HepG2 (cell line): ENCODE measurements at regions not wholly inside any gene's neighbourhood (a gene's known extent, or its start where the extent isn't known, plus 50 kb on each side); places are given as distances from the start of the nearest gene placed in this dataset.

Experiments
- ATAC-seq: fragments of 200-7000 bp; cut with Tn5 transposase; 3 replicates; pipeline ENCODE4 v1.9.1; 2020; ENCODE audit warnings: mild to moderate bottlenecking, moderate library complexity
- BruUV-seq: library from RNA; stranded (reverse); fragments of 400-500 nt; replicated peaks from 2 replicates; lab custom pipeline; 2021; lab: Mats Ljungman, UMichigan
- CTCF ChIA-PET: fragments of 300-600 bp; formaldehyde crosslinking; extraction: SDS; loops from one replicate; lab custom pipeline; 2021; ENCODE audit warnings: low total read pairs, inconsistent platforms, low intra/inter-chr PET ratio; lab: Yijun Ruan, JAX
- POLR2A ChIA-PET: fragments of 350-600 bp; sonication (Branson Sonifier 250); formaldehyde crosslinking; loops from one replicate; lab custom pipeline; 2020; ENCODE audit warnings: antibody characterized with exemption, inconsistent platforms; lab: Yijun Ruan, JAX
- DNase-seq: peaks from one replicate; pipeline ENCODE4 v3.0.0-alpha.2; 2015; ENCODE audit warnings: low spot score
- FAIRE-seq: peaks from 3 replicates; lab custom pipeline; 2011; peaks lifted over from hg19 to GRCh38; lab: Jason Lieb, UNC
- H2AFZ ChIP-seq: one replicate; pipeline ENCODE4 v1.6.1; 2011; ENCODE audit warnings: low read length, inconsistent platforms
- H3K27ac ChIP-seq: fragments of 300-600 bp; 3 replicates; pipeline ENCODE4 v1.8.0; 2011; ENCODE audit warnings: mixed run types, mild to moderate bottlenecking, mixed read lengths, low read length, inconsistent platforms; ENCODE audit not compliant: insufficient read depth; ENCODE audit errors: extremely low read length
- H3K27me3 ChIP-seq, 2 experiments: fragments of 200-600 bp in 1 of 2; 2 replicates in 1 of 2; 3 replicates in 1 of 2; pipeline versions ENCODE4 v1.6.0 to v1.8.0; 2011; ENCODE audit warnings: low read length in 2 of 2, mild to moderate bottlenecking in 2 of 2, moderate library complexity in 2 of 2, inconsistent platforms in 1 of 2; ENCODE audit not compliant: insufficient read depth in 2 of 2, control insufficient read depth in 1 of 2
- H3K36me3 ChIP-seq, 2 experiments: fragments of 200-600 bp in 1 of 2; replicated peaks in 1 of 2; 2 replicates in 1 of 2; 3 replicates in 1 of 2; pipeline versions ENCODE4 v1.5.1 to v1.8.0; 2011; ENCODE audit warnings: low read length in 2 of 2, inconsistent platforms in 1 of 2; ENCODE audit not compliant: insufficient read depth in 2 of 2, control insufficient read depth in 1 of 2
- H3K4me1 ChIP-seq: 2 replicates; pipeline ENCODE4 v1.5.1; 2012; ENCODE audit warnings: low read length, inconsistent platforms; ENCODE audit not compliant: insufficient read depth
- H3K4me2 ChIP-seq: 2 replicates; pipeline ENCODE4 v1.6.0; 2011; ENCODE audit warnings: low read depth, low read length, inconsistent platforms
- H3K4me3 ChIP-seq, 3 experiments: fragments of 200-600 bp in 1 of 3; sonication (generic), shearing (Covaris generic) in 1 of 3; replicated peaks in 1 of 3; 2 replicates each; pipeline ENCODE4 v1.5.1; 2011 to 2016; ENCODE audit warnings: low read length in 3 of 3, inconsistent platforms in 2 of 3, low read depth in 2 of 3, mild to moderate bottlenecking in 2 of 3, control low read depth in 1 of 3, mixed read lengths in 1 of 3; ENCODE audit not compliant: insufficient read depth in 1 of 3
- H3K79me2 ChIP-seq: one replicate; pipeline ENCODE4 v1.6.1; 2011; ENCODE audit warnings: low read length, inconsistent platforms; ENCODE audit not compliant: insufficient read depth
- H3K9ac ChIP-seq: 2 replicates; pipeline ENCODE4 v1.6.0; 2011; ENCODE audit warnings: mild to moderate bottlenecking, low read depth, low read length, inconsistent platforms; ENCODE audit not compliant: insufficient read depth
- H3K9me3 ChIP-seq: 2 replicates; pipeline ENCODE4 v1.5.1; 2012; ENCODE audit warnings: mild to moderate bottlenecking, low read length
- H4K20me1 ChIP-seq: 2 replicates; pipeline ENCODE4 v1.6.0; 2011; ENCODE audit warnings: inconsistent platforms, mild to moderate bottlenecking, low read length, moderate library complexity; ENCODE audit not compliant: insufficient read depth
- MAFK ChIP-seq, 2 experiments: IDR thresholded peaks in 1 of 2; conservative IDR thresholded peaks in 1 of 2; 2 replicates each; pipeline ENCODE4 v1.6.1; 2011; ENCODE audit warnings: improper control_type of control experiment in 2 of 2, low read length in 2 of 2
- NCOR1 ChIP-seq: fragments of 200-600 bp; sonication (generic); IDR thresholded peaks from 2 replicates; pipeline ENCODE4 v1.7.0; 2017; ENCODE audit warnings: antibody characterized with exemption, low read length, borderline replicate concordance
- SOX5 ChIP-seq: IDR thresholded peaks from 2 replicates; pipeline ENCODE4 v1.6.1; 2016; ENCODE audit warnings: borderline replicate concordance
- SP140L ChIP-seq: sonication (generic); formaldehyde crosslinking; IDR thresholded peaks from 2 replicates; pipeline ENCODE4 v1.4.0; 2020; ENCODE audit warnings: missing genetic modification reagents, borderline replicate concordance
- STAT6 ChIP-seq: sonication (generic); formaldehyde crosslinking; IDR thresholded peaks from 2 replicates; pipeline ENCODE4 v1.4.0; 2020; ENCODE audit warnings: missing genetic modification reagents, mild to moderate bottlenecking, borderline replicate concordance
- TMF1 ChIP-seq: sonication (generic); formaldehyde crosslinking; IDR thresholded peaks from 2 replicates; pipeline ENCODE4 v1.8.1; 2022; ENCODE audit warnings: low read depth, missing genetic modification reagents
- YEATS2 ChIP-seq: sonication (generic); formaldehyde crosslinking; IDR thresholded peaks from 2 replicates; pipeline ENCODE4 v1.4.0; 2020; ENCODE audit warnings: missing genetic modification reagents, borderline replicate concordance
- ZNF331 ChIP-seq: sonication (generic); formaldehyde crosslinking; IDR thresholded peaks from 2 replicates; pipeline ENCODE4 v1.4.0; 2020; ENCODE audit warnings: missing genetic modification reagents
- ZNF414 ChIP-seq: sonication (generic); formaldehyde crosslinking; IDR thresholded peaks from 2 replicates; pipeline ENCODE4 v1.5.0; 2020; ENCODE audit warnings: missing genetic modification reagents
- in situ Hi-C: cut with HindIII; loops from 2 replicates; pipeline ENCODE4 v1.10.0; 2017; ENCODE audit warnings: low pct_unique_long_range_greater_than_20kb; ENCODE audit not compliant: extremely low pct_ligation_motif_present
- intact Hi-C: fragments of 100-400 bp; cut with micrococcal nuclease; formaldehyde crosslinking; loops from one replicate; pipeline ENCODE4 v1.10.0; 2022; ENCODE audit not compliant: unreplicated experiment
- TF ChIP-seq, protein P1 (sequence below): sonication (generic); formaldehyde crosslinking; IDR thresholded peaks from 2 replicates; pipeline ENCODE4 v1.8.1; 2023; ENCODE audit warnings: mild to moderate bottlenecking, missing genetic modification reagents, borderline replicate concordance
- TF ChIP-seq, protein P2 (sequence below), 2 experiments: sonication (generic) in 1 of 2; formaldehyde crosslinking in 1 of 2; IDR thresholded peaks; 2 replicates each; pipeline versions ENCODE4 v1.5.1 to v1.6.1; 2011 to 2020; ENCODE audit warnings: borderline replicate concordance in 1 of 2, low read depth in 1 of 2, low read length in 1 of 2, mild to moderate bottlenecking in 1 of 2, missing genetic modification reagents in 1 of 2, moderate library complexity in 1 of 2

- ATAC-seq (no peak), FAIRE-seq (no peak), DNase-seq (no peak)
- Histone ChIP-seq H3K79me2 (no peaks in the 10 kb centered on the region), H3K4me2 (no peak overlapping the region), H3K9me3 (peaks cover 75% of the 10 kb centered on the region), H3K9ac (no peak overlapping the region), H3K27ac (no peak overlapping the region), H3K4me1 (no peaks in the 10 kb centered on the region), H3K27me3 (no peaks in the 10 kb centered on the region), H3K4me3 (no peak overlapping the region), H3K36me3 (no peaks in the 10 kb centered on the region), H4K20me1 (no peaks in the 10 kb centered on the region), H2AFZ (no peak overlapping the region)
- intact Hi-C loops: no loop called here
- TF ChIP-seq, protein P1, sequence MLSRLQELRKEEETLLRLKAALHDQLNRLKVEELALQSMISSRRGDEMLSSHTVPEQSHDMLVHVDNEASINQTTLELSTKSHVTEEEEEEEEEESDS (CRISPR knock-in tag): no peak
- TF ChIP-seq SP140L (CRISPR knock-in tag): no peak
- TF ChIP-seq ZNF331 (CRISPR knock-in tag): no peak
- no peak for TF ChIP-seq TMF1 (CRISPR knock-in tag)
- TF ChIP-seq, protein P2, sequence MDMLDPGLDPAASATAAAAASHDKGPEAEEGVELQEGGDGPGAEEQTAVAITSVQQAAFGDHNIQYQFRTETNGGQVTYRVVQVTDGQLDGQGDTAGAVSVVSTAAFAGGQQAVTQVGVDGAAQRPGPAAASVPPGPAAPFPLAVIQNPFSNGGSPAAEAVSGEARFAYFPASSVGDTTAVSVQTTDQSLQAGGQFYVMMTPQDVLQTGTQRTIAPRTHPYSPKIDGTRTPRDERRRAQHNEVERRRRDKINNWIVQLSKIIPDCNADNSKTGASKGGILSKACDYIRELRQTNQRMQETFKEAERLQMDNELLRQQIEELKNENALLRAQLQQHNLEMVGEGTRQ (IDR thresholded peaks at IDR 0.05; ENCODE audit: low read depth, low read length): no peak
- TF ChIP-seq, protein P2 (CRISPR knock-in tag; IDR thresholded peaks at IDR 0.05; ENCODE audit: borderline replicate concordance): no peak
- no peak for TF ChIP-seq ZNF414 (CRISPR knock-in tag)
- no peak for TF ChIP-seq MAFK (conservative IDR thresholded peaks at IDR 0.05 in 1 of 2, IDR thresholded peaks at IDR 0.05 in 1 of 2; ENCODE audit: low read length in 2 of 2)
- TF ChIP-seq SOX5 (CRISPR knock-in tag): no peak
- no peak for TF ChIP-seq STAT6
- TF ChIP-seq YEATS2 (CRISPR knock-in tag): no peak
- TF ChIP-seq NCOR1: no peak
- in situ Hi-C loops: no loop called here
- CTCF ChIA-PET: no interaction called here
- POLR2A ChIA-PET: no interaction called here
- no TSS peak for BruUV-seq
Measured at GRCh38 chr6:19268718-19269117, 568.5 kb upstream of the ID4 start.
